ENCODE measurements at regions not wholly inside any gene's neighbourhood (a gene's known extent, or its start where the extent isn't known, plus 50 kb on each side); places are given as distances from the start of the nearest gene placed in this dataset.

- TF ChIP-seq TSHZ1 (tag by site-specific recombination; IDR thresholded peaks at IDR 0.05; ENCODE audit: borderline replicate concordance), result no peak
- TF ChIP-seq CTCF (tag by site-specific recombination; IDR thresholded peaks at IDR 0.05), result no peak
- TF ChIP-seq GFI1B (tag by site-specific recombination; IDR thresholded peaks at IDR 0.05), result no peak
- TF ChIP-seq ZBTB1 (tag by site-specific recombination; IDR thresholded peaks at IDR 0.05), result no peak
Measured at GRCh38 chr10:22832851-22833250, 95.0 kb upstream of the ARMC3 start.

Measured in HEK293 (cell line).